NCI-H1694 treated with DMSO at 0.1 percent for 48 hours (cell line): ENCODE measurements at regions not wholly inside any gene's neighbourhood (a gene's known extent, or its start where the extent isn't known, plus 50 kb on each side); places are given as distances from the start of the nearest gene placed in this dataset.
"Not testable (repeated sequence)": the region's sequence is repeated elsewhere in the genome, so short reads cannot be mapped to it uniquely, and the experiment has no call there.

Experiments
- DNase-seq: peaks from one replicate; lab custom pipeline; 2025; lab: John Stamatoyannopoulos, UW

- DNase-seq = not testable (repeated sequence)
Observed at GRCh38 chr2:89222063-89222732, 530.7 kb downstream of the RPIA start.

GRCh38 chr2:89224803-89225202 lies 533.3 kb downstream of the RPIA start:
- not testable (repeated sequence) for DNase-seq

- DNase-seq = not testable (repeated sequence)
Observed at GRCh38 chr2:89229979-89230378, 538.5 kb downstream of the RPIA start.

- not testable (repeated sequence) for DNase-seq
Observed at GRCh38 chr2:89231241-89231640, 539.8 kb downstream of the RPIA start.

GRCh38 chr2:89233931-89234330 lies 542.5 kb downstream of the RPIA start:
- DNase-seq = not testable (repeated sequence)

GRCh38 chr2:89234818-89235466 lies 543.5 kb downstream of the RPIA start:
- DNase-seq = not testable (repeated sequence)

- not testable (repeated sequence) for DNase-seq
Observed at GRCh38 chr2:89236832-89237450, 545.5 kb downstream of the RPIA start.

- not testable (repeated sequence) for DNase-seq
Observed at GRCh38 chr2:89237783-89238182, 546.3 kb downstream of the RPIA start.

- not testable (repeated sequence) for DNase-seq
Observed at GRCh38 chr2:89243114-89243700, 551.7 kb downstream of the RPIA start.

- not testable (repeated sequence) for DNase-seq
Observed at GRCh38 chr2:89244407-89244806, 552.9 kb downstream of the RPIA start.

- DNase-seq = not testable (repeated sequence)
Observed at GRCh38 chr2:89245478-89245877, 554.0 kb downstream of the RPIA start.

- DNase-seq = not testable (repeated sequence)
Observed at GRCh38 chr2:89246027-89246426, 554.6 kb downstream of the RPIA start.

GRCh38 chr2:89246620-89247019 lies 555.1 kb downstream of the RPIA start:
- not testable (repeated sequence) for DNase-seq

GRCh38 chr2:89255013-89255412 lies 563.5 kb downstream of the RPIA start:
- DNase-seq = not testable (repeated sequence)

GRCh38 chr2:89273443-89273842 lies 582.0 kb downstream of the RPIA start:
- DNase-seq = not testable (repeated sequence)

- not testable (repeated sequence) for DNase-seq
Observed at GRCh38 chr2:89280536-89280935, 589.1 kb downstream of the RPIA start.

- DNase-seq = not testable (repeated sequence)
Observed at GRCh38 chr2:89286448-89287080, 595.1 kb downstream of the RPIA start.

GRCh38 chr2:89287084-89287483 lies 595.6 kb downstream of the RPIA start:
- DNase-seq = not testable (repeated sequence)

GRCh38 chr2:89291717-89292298 lies 600.3 kb downstream of the RPIA start:
- DNase-seq = not testable (repeated sequence)

- not testable (repeated sequence) for DNase-seq
Observed at GRCh38 chr2:89293399-89293798, 601.9 kb downstream of the RPIA start.

GRCh38 chr2:89294335-89294734 lies 602.9 kb downstream of the RPIA start:
- not testable (repeated sequence) for DNase-seq
